ENCODE measurements at regions not wholly inside any gene's neighbourhood (a gene's known extent, or its start where the extent isn't known, plus 50 kb on each side); places are given as distances from the start of the nearest gene placed in this dataset.

DNA sequence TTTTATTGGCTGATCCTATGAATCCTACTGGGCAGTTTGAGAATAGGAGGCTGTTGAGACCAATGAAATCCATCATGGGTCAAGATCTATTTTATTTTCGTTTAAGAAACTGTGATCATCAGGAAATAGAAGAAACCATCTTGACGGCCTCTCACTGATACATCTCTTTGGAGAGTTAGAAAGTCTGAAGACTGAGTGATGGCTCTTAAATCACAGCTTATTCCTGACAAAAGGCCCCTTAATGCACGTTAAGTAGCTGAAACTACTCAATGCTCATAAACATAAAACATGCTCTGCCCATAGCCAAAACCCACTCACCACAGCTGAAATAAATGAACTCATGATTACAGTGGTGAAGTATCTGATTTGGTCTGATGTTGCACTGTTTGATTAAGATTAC is 784.5 kb upstream of the NEGR1 start:
- Histone ChIP-seq H3K27ac (no peak overlapping the region), H3K36me3 (replicated peaks) (no peaks in the 10 kb centered on the region), H3K27me3 (replicated peaks) (no peaks in the 10 kb centered on the region), H3K4me3 (ENCODE audit: low read depth, low read length) (no peak overlapping the region)
- no peak for DNase-seq
- in situ Hi-C loops (cut with HindIII; ENCODE audit: low pct_ligation_motif_present, low sequenced_read_pairs) = no loop called here
- TF ChIP-seq, protein P1, sequence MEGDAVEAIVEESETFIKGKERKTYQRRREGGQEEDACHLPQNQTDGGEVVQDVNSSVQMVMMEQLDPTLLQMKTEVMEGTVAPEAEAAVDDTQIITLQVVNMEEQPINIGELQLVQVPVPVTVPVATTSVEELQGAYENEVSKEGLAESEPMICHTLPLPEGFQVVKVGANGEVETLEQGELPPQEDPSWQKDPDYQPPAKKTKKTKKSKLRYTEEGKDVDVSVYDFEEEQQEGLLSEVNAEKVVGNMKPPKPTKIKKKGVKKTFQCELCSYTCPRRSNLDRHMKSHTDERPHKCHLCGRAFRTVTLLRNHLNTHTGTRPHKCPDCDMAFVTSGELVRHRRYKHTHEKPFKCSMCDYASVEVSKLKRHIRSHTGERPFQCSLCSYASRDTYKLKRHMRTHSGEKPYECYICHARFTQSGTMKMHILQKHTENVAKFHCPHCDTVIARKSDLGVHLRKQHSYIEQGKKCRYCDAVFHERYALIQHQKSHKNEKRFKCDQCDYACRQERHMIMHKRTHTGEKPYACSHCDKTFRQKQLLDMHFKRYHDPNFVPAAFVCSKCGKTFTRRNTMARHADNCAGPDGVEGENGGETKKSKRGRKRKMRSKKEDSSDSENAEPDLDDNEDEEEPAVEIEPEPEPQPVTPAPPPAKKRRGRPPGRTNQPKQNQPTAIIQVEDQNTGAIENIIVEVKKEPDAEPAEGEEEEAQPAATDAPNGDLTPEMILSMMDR (IDR thresholded peaks at IDR 0.05; ENCODE audit: low read depth, low read length, missing control alignments) = no peak

DNA sequence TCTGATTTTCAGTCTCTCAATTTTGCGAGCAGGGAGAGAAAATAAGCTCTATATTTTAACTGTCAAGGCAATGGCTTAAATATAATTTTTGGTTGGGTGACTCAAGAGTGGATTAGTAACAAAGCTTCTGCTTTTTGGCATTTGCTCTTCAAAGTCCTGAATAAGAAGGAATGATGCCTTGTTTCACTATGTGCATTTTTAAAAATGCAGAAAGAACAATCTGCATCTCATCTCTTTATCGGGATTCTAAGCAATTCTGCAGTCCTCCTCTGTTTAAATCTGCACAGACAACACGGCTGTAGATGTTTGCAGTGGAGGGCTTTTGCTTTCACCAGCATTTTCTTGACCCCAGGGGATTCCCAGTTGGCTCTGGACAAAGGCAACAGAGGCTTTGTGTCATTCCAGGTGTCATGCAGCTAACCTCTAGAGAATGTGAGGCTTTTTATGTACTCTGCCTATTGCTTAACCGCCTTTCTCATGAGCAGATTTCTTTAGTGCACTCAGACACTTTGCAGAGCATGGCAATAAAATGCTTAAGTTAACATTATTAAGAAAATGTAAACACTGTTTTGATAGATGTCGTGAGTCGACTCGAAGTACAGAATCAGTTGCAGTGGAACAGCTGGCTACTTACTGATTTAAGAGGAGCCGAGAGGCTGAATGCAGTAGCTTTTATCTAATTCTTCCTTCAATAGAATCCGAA is 783.2 kb upstream of the NEGR1 start:
- TF ChIP-seq, protein P1 (IDR thresholded peaks at IDR 0.05; ENCODE audit: low read depth, low read length, missing control alignments) = no peak
- H3K27me3 ChIP-seq (replicated peaks) = no peaks in the 10 kb centered on the region
- H3K27ac ChIP-seq = no peak overlapping the region
- H3K36me3 ChIP-seq (replicated peaks) = no peaks in the 10 kb centered on the region
- no peak for DNase-seq
- no peak overlapping the region for H3K4me3 ChIP-seq (ENCODE audit: low read depth, low read length)
- in situ Hi-C loops (cut with HindIII; ENCODE audit: low pct_ligation_motif_present, low sequenced_read_pairs) = no loop called here

DNA sequence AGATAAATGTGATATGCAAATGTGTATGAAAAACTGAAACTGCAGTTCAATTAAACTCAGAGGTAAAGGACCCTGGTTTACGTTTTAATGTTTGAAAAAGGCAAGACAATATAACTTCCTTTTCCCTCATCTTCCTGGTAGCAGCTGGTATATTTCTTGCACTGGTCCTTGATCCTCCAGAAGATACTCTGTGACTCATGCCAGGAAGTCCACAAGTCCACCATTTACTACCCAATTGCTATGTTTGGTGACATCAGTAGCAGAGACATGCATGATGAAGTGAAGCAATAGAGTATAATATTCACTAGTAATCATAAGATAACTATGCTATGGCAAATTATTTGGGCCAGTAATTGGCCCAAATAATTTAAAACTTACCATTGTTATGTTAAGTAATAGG is 774.5 kb upstream of the NEGR1 start:
- Histone ChIP-seq H3K27ac (no peak overlapping the region), H3K36me3 (replicated peaks) (no peaks in the 10 kb centered on the region), H3K27me3 (replicated peaks) (no peaks in the 10 kb centered on the region), H3K4me3 (ENCODE audit: low read depth, low read length) (no peak overlapping the region)
- no peak for DNase-seq
- in situ Hi-C loops (cut with HindIII; ENCODE audit: low pct_ligation_motif_present, low sequenced_read_pairs) = no loop called here
- TF ChIP-seq, protein P1 (IDR thresholded peaks at IDR 0.05; ENCODE audit: low read depth, low read length, missing control alignments) = no peak

DNA sequence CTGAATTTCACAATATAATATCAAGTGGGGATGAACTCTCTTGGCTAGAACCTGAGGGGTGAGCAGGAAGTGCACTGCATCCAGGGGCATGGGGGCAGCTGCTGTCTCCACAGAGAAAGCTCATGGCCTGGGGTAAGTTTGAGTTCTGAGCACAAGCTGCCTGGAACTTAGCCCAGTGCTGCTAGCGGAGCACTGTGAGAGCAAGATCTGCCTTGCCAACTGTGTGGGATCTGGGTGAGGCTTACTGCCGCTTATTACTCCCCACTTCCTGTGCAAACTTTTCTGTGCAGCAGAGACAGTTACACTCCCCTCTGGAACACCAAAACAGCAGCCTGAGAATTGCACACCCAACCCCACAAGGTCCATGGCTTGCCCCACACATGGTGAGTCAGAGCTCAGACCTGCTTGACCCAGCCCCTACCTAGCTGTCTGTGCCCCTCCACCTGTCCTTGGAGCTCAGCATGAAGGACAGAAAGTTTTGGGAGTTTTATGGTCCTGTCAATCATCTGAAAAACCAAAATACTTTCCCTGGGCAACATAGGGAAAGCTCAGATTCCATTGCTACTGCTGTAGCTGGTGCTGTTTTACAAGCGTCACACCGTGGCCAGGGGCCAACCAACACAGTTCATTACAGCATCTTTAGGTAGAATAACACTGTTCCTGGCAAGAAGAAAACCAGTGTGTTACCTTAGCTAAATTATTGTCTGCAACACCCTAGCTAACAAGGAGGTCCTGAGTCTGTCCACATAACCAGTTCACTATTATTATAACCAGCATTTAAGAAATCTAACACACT is 762.1 kb upstream of the NEGR1 start:
- Histone ChIP-seq H3K27me3 (replicated peaks) (no peaks in the 10 kb centered on the region), H3K27ac (no peak overlapping the region), H3K36me3 (replicated peaks) (no peaks in the 10 kb centered on the region), H3K4me3 (ENCODE audit: low read depth, low read length) (no peak overlapping the region)
- in situ Hi-C loops (cut with HindIII; ENCODE audit: low pct_ligation_motif_present, low sequenced_read_pairs) = no loop called here
- DNase-seq = no peak
- TF ChIP-seq, protein P1 (IDR thresholded peaks at IDR 0.05; ENCODE audit: low read depth, low read length, missing control alignments) = no peak

GRCh38 chr1:73042403-73042802 is 760.1 kb upstream of the NEGR1 start:
- no peak for DNase-seq
- no peaks in the 10 kb centered on the region for H3K27me3 ChIP-seq (replicated peaks)
- H3K27ac ChIP-seq = no peak overlapping the region
- TF ChIP-seq, protein P1 (IDR thresholded peaks at IDR 0.05; ENCODE audit: low read depth, low read length, missing control alignments) = no peak
- no peaks in the 10 kb centered on the region for H3K36me3 ChIP-seq (replicated peaks)
- in situ Hi-C loops (cut with HindIII; ENCODE audit: low pct_ligation_motif_present, low sequenced_read_pairs) = no loop called here
- H3K4me3 ChIP-seq (ENCODE audit: low read depth, low read length) = no peak overlapping the region
